NCI-H69 (cell line): ENCODE measurements at regions not wholly inside any gene's neighbourhood (a gene's known extent, or its start where the extent isn't known, plus 50 kb on each side); places are given as distances from the start of the nearest gene placed in this dataset.

Experiments
- DNase-seq: peaks from one replicate; lab custom pipeline; 2025; lab: John Stamatoyannopoulos, UW

DNA sequence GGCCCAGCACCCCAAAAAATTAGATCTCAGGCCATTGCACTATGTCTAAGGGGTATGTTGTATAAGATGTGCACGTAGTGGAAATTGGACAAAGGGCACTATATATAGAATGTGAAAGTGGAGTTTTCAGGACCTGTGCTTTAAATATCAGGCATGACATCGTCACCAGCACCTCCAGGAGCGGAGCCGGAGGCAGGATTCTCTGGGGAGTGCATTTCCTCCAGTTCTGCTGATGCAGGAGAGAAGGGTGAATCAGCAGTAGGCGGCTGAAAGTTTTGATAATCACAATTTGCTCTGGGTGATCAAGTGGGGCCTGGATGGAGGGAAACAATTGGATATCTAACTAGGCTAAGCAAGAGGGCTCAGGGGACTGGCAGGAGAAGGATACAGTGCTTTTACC lies 69.1 kb upstream of the NTM start:
- no peak for DNase-seq

DNA sequence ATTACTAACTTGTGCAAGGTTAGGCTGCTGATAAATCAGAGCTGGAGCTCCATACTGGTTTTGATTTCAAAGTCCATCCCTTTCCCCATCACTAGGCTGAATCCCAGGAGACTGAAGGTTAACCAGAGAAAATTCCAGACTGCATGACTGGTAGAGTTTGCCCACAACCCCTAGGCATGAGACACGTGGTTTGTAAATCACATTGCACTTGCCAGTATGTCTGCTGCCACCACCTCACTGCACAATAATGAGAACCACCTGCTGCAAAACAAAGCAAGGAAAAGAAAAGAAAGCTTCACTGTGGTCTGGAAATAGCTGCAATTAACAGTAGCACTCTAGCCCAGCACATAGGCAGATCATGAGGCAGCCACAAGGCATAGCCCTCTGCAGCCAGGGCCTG lies 67.6 kb upstream of the NTM start:
- DNase-seq = no peak

DNA sequence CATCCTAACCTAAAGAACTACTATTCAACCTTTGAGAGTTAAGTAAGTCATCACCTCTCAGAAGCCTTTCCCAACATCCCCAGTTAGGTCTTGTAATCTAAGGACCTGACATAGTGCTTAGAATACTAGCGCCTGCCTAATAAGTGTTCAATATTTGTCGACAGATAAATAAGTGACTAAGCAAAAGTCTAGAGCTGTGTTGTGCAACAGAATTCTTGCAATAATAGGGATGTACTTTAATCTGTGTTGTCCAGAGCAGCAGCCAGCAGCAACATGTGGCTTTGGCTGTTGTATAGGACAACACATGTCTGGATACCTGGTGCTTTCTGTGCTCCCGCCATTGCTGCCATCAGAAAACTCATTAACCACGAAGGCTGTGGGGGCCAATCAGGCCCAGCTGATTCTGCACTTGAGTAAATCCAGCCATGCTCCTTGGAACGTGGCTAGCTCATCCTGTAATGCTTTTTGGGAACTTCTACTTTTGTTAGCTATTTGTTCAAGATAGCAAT lies 66.8 kb upstream of the NTM start:
- no peak for DNase-seq

DNA sequence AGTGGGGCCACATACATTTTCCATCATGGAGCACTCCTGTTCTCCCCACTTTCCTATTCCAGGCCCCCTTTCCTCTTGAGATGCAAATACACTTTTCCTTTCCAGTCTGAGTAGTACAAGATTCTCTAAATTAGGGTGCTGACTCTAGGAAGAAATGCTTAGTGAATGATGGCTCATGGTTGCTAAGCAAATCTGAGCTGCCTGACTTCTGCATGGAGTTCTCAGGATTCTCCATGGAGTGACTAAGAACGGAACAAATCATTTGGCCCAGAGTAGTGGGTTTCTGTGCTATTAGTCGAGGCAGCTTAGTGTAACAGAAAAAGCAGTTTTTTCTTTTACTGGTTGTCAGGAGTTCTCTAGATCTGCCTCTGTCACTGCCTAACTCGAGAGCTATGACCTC lies 65.4 kb upstream of the NTM start:
- no peak for DNase-seq

DNA sequence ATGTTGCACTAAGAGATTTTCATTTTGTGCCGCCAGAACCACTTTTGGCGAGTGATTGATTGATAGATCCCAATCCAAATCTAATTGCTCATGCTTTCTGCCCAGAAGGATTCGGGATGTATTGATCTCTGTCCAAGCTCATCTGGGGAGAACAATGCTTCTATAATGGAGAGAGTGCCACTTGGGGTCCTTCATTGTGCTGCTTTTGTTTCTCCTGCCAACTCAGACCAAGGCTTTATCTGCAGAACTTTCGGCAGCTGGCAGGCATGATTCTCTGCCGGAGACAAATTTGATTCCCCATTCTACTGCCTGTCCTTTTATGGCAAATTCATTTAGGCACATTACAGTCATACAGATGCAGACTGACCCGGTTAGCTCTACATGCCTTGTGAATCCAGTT lies 62.9 kb upstream of the NTM start:
- no peak for DNase-seq

DNA sequence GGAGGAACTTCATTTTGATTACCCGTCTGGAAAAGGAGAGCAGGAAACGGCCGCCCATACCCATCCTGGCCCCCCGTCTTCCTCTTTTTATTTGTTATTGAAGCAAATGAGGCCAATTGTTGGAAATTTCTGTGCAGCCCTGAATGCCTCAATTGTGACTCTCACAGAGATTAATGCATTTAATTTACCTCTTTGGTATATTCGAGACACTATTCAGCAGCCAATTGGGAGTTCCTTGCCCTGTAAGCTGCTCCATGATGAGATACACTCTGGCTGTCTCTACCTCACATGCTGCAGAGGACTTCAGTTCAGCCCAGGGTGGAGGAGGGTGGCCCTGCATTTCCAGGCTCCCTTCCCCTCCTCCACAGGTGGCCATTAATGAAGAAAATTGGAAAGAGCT lies 60.6 kb upstream of the NTM start:
- no peak for DNase-seq

DNA sequence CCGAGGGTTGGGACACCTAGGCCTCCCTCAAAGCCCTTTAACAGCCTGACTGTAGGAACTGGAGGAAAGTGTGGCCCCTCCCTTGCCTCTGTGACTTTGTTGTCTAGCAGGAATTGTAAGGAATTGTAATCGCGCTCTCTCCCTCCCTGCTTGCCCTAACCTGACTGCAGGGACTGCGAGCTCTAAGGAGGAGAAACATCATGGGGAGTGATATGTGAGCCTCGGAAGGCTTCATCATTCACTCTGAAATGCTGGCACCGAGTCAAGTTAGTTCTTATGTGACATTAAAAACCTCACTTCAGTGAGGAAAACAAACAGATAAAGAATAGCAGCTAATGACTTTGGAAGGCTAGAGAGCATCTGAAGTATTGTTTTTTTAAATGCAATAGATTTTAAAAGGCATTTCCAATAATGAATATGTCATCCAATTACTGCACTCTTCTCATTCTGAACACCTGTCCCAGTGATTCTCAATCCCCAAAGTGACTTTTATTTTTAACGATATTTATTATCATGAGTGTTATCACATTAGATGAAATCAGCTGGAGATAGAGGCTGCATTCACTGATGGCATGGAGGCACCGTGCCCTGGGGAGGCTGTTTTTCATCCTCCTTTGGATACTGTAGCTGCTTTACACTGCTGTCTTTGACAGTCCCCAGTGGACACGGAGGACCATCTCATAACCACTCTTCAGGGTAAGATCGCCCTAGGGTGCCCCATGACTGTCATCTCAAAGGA lies 58.5 kb upstream of the NTM start:
- peak; percentile 27 for DNase-seq
